GM21367 (cell line): ENCODE measurements at regions not wholly inside any gene's neighbourhood (a gene's known extent, or its start where the extent isn't known, plus 50 kb on each side); places are given as distances from the start of the nearest gene placed in this dataset.
"Not testable (repeated sequence)": the region's sequence is repeated elsewhere in the genome, so short reads cannot be mapped to it uniquely, and the experiment has no call there.

ENCODE experiments used
- ATAC-seq: cut with Tn5 transposase; IDR thresholded peaks from one replicate; pipeline ENCODE4 v1.9.1; 2021; ENCODE audit not compliant: unreplicated experiment

GRCh38 chr10:30534465-30535144 lies 94.9 kb downstream of the LYZL2 start:
- ATAC-seq: no peak

- ATAC-seq: no peak
Observed at GRCh38 chr10:30531751-30532530, 97.6 kb downstream of the LYZL2 start.

- peak; percentile 74 for ATAC-seq
Observed at GRCh38 chr10:30529373-30529998, 95.5 kb downstream of the MAP3K8 start.

GRCh38 chr10:30528429-30528786 lies 94.4 kb downstream of the MAP3K8 start:
- no peak for ATAC-seq

- no peak for ATAC-seq
Observed at GRCh38 chr10:30527623-30528428, 93.8 kb downstream of the MAP3K8 start.

GRCh38 chr10:30522661-30523078 lies 88.7 kb downstream of the MAP3K8 start:
- not testable (repeated sequence) for ATAC-seq

GRCh38 chr10:30518907-30519306 lies 84.9 kb downstream of the MAP3K8 start:
- no peak for ATAC-seq
